SK-N-SH treated with all-trans-retinoic acid at 6 μM for 48 hours (cell line): ENCODE measurements at regions not wholly inside any gene's neighbourhood (a gene's known extent, or its start where the extent isn't known, plus 50 kb on each side); places are given as distances from the start of the nearest gene placed in this dataset.

ENCODE experiments used
- BACH2 ChIP-seq: fragments of 250-450 bp; sonication (Bioruptor Pico); IDR thresholded peaks from 2 replicates; pipeline ENCODE4 v1.9.0; 2021; ENCODE audit warnings: mild to moderate bottlenecking, borderline replicate concordance
- CREB5 ChIP-seq: fragments of 250-450 bp; sonication (Bioruptor Pico); IDR thresholded peaks from 2 replicates; pipeline ENCODE4 v1.5.1; 2020; ENCODE audit warnings: low read depth, mild to moderate bottlenecking, moderate library complexity
- ESRRG ChIP-seq: fragments of 250-450 bp; sonication (Bioruptor Pico); IDR thresholded peaks from 2 replicates; pipeline ENCODE4 v1.6.1; 2021; ENCODE audit warnings: mild to moderate bottlenecking
- GLIS3 ChIP-seq: fragments of 250-450 bp; sonication (Bioruptor Pico); IDR thresholded peaks from 2 replicates; pipeline ENCODE4 v1.5.0; 2020; ENCODE audit warnings: mild to moderate bottlenecking, moderate library complexity
- ISL1 ChIP-seq: fragments of 250-450 bp; sonication (Bioruptor Pico); IDR thresholded peaks from 2 replicates; pipeline ENCODE4 v2.1.2; 2022; ENCODE audit warnings: mild to moderate bottlenecking, moderate library complexity
- PATZ1 ChIP-seq: fragments of 250-450 bp; sonication (Bioruptor Pico); IDR thresholded peaks from 2 replicates; pipeline ENCODE4 v1.8.0; 2020; ENCODE audit warnings: mild to moderate bottlenecking, moderate library complexity, borderline replicate concordance
- SNAI2 ChIP-seq: fragments of 250-450 bp; sonication (Bioruptor Pico); IDR thresholded peaks from 2 replicates; pipeline ENCODE4 v1.5.0; 2020; ENCODE audit warnings: mild to moderate bottlenecking, moderate library complexity
- TCF4 ChIP-seq: fragments of 250-450 bp; sonication (Bioruptor Pico); IDR thresholded peaks from 2 replicates; pipeline ENCODE4 v1.8.0; 2021; ENCODE audit warnings: mild to moderate bottlenecking, moderate library complexity, borderline replicate concordance
- TOX ChIP-seq: fragments of 250-450 bp; sonication (Bioruptor Pico); IDR thresholded peaks from 2 replicates; pipeline ENCODE4 v1.8.0; 2021; ENCODE audit warnings: mild to moderate bottlenecking, moderate library complexity, borderline replicate concordance
- ZFP3 ChIP-seq: fragments of 250-450 bp; sonication (Bioruptor Pico); IDR thresholded peaks from 2 replicates; pipeline ENCODE4 v1.5.0; 2020; ENCODE audit warnings: mild to moderate bottlenecking, moderate library complexity
- ZFP30 ChIP-seq: fragments of 450-650 bp; formaldehyde crosslinking; IDR thresholded peaks from 2 replicates; pipeline ENCODE4 v1.5.0; 2022; ENCODE audit warnings: mild to moderate bottlenecking, moderate library complexity
- ZNF8 ChIP-seq: fragments of 450-650 bp; formaldehyde crosslinking; IDR thresholded peaks from 2 replicates; pipeline ENCODE4 v1.5.0; 2020; ENCODE audit warnings: mild to moderate bottlenecking, moderate library complexity
- TF ChIP-seq, protein P1 (sequence below): fragments of 250-450 bp; sonication (Bioruptor Pico); IDR thresholded peaks from 2 replicates; pipeline ENCODE4 v1.5.0; 2020; ENCODE audit warnings: mild to moderate bottlenecking, moderate library complexity

DNA sequence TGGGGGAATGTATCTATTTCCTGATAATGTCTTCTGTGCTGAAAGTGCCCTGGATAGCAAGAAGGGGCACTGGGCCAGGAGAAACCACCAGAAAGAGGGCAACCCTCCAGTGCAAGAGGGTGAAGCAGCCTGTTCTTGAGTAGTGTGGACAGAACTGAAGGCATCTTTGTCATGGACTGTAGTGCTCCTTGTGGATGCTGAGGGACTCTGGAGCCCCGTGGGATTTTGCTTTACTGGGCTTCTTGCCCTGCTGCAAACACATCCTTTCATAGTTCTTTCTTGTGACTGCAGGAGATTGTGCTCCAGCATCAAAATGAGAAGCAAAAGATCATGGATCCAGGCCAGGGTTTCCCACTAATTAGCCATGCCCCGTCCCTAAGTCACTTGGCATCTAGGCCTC, 300.6 kb downstream of the ZNF326 start:
- TF ChIP-seq, protein P1, sequence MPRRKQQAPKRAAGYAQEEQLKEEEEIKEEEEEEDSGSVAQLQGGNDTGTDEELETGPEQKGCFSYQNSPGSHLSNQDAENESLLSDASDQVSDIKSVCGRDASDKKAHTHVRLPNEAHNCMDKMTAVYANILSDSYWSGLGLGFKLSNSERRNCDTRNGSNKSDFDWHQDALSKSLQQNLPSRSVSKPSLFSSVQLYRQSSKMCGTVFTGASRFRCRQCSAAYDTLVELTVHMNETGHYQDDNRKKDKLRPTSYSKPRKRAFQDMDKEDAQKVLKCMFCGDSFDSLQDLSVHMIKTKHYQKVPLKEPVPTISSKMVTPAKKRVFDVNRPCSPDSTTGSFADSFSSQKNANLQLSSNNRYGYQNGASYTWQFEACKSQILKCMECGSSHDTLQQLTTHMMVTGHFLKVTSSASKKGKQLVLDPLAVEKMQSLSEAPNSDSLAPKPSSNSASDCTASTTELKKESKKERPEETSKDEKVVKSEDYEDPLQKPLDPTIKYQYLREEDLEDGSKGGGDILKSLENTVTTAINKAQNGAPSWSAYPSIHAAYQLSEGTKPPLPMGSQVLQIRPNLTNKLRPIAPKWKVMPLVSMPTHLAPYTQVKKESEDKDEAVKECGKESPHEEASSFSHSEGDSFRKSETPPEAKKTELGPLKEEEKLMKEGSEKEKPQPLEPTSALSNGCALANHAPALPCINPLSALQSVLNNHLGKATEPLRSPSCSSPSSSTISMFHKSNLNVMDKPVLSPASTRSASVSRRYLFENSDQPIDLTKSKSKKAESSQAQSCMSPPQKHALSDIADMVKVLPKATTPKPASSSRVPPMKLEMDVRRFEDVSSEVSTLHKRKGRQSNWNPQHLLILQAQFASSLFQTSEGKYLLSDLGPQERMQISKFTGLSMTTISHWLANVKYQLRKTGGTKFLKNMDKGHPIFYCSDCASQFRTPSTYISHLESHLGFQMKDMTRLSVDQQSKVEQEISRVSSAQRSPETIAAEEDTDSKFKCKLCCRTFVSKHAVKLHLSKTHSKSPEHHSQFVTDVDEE (CRISPR knock-in tag) = no peak
- TF ChIP-seq ISL1 (no peak), ZFP30 (CRISPR knock-in tag) (no peak), ZFP3 (CRISPR knock-in tag) (no peak), PATZ1 (no peak), TOX (no peak), ESRRG (CRISPR knock-in tag) (no peak), TCF4 (CRISPR knock-in tag) (no peak), SNAI2 (CRISPR knock-in tag) (no peak), GLIS3 (CRISPR knock-in tag) (no peak), CREB5 (CRISPR knock-in tag) (no peak), ZNF8 (no peak), BACH2 (CRISPR knock-in tag) (no peak)
